Endothelial cell of umbilical vein (primary cell): ENCODE measurements at regions not wholly inside any gene's neighbourhood (a gene's known extent, or its start where the extent isn't known, plus 50 kb on each side); places are given as distances from the start of the nearest gene placed in this dataset.

Source experiments
- CTCF ChIP-seq, 2 donors: IDR thresholded peaks; 1 replicate in 1 of 2; 2 replicates in 1 of 2; pipeline ENCODE4 v1.5.1; 2011; ENCODE audit warnings: low read length in 2 of 2, mild to moderate bottlenecking in 2 of 2, moderate library complexity in 2 of 2, control low read depth in 1 of 2, inconsistent platforms in 1 of 2, low read depth in 1 of 2; ENCODE audit not compliant: insufficient read depth in 1 of 2; ENCODE audit errors: extremely low read depth in 1 of 2
- EZH2 ChIP-seq: IDR thresholded peaks from 2 replicates; pipeline ENCODE4 v1.6.1; 2012; ENCODE audit warnings: borderline replicate concordance, low read depth, mild to moderate bottlenecking, moderate library complexity, low read length, inconsistent platforms; ENCODE audit not compliant: severe bottlenecking
- JUN ChIP-seq: IDR thresholded peaks from 2 replicates; pipeline ENCODE4 v1.6.1; 2011; ENCODE audit warnings: borderline replicate concordance, low read depth; ENCODE audit not compliant: insufficient read length, insufficient read depth
- MAX ChIP-seq: IDR thresholded peaks from 2 replicates; pipeline ENCODE4 v1.6.1; 2011; ENCODE audit not compliant: insufficient read depth, insufficient read length
- POLR2A ChIP-seq: IDR thresholded peaks from 2 replicates; pipeline ENCODE4 v1.6.1; 2012; ENCODE audit warnings: low read depth, mild to moderate bottlenecking, control low read depth, low read length
- POLR2AphosphoS5 ChIP-seq: IDR thresholded peaks from 2 replicates; pipeline ENCODE4 v1.6.1; 2012; ENCODE audit warnings: low read depth, mild to moderate bottlenecking, control low read depth, low read length, moderate library complexity; ENCODE audit not compliant: insufficient read depth

GRCh38 chr14:30064454-30064853 is 136.8 kb upstream of the PRKD1 start:
- TF ChIP-seq CTCF (IDR thresholded peaks at IDR 0.05; ENCODE audit: extremely low read depth in 1 of 2, insufficient read depth in 1 of 2, low read depth in 1 of 2, low read length in 2 of 2), result no peak
- TF ChIP-seq EZH2, result no peak
- no peak for TF ChIP-seq POLR2A
- no peak for TF ChIP-seq MAX
- TF ChIP-seq POLR2AphosphoS5, result no peak
- TF ChIP-seq JUN, result no peak
